Right hindlimb (tissue), 1 donor: ENCODE measurements at regions not wholly inside any gene's neighbourhood (a gene's known extent, or its start where the extent isn't known, plus 50 kb on each side); places are given as distances from the start of the nearest gene placed in this dataset.
"Not testable (repeated sequence)": the region's sequence is repeated elsewhere in the genome, so short reads cannot be mapped to it uniquely, and the experiment has no call there.

ENCODE experiments used
- DNase-seq: peaks from one replicate; pipeline ENCODE4 v3.0.0-alpha.2; 2018

- not testable (repeated sequence) for DNase-seq
Measured at GRCh38 chr1:83343767-83344166, 655.2 kb downstream of the TTLL7 start.

GRCh38 chr1:83342995-83343394, 655.9 kb downstream of the TTLL7 start:
- DNase-seq, result not testable (repeated sequence)

GRCh38 chr1:83332308-83332707, 666.6 kb downstream of the TTLL7 start:
- not testable (repeated sequence) for DNase-seq

- DNase-seq, result no peak
Measured at GRCh38 chr1:83318366-83318765, 680.6 kb downstream of the TTLL7 start.

- DNase-seq, result not testable (repeated sequence)
Measured at GRCh38 chr1:83315446-83315845, 683.5 kb downstream of the TTLL7 start.

- not testable (repeated sequence) for DNase-seq
Measured at GRCh38 chr1:83310161-83310560, 688.8 kb downstream of the TTLL7 start.

GRCh38 chr1:83309035-83309434, 689.9 kb downstream of the TTLL7 start:
- DNase-seq, result not testable (repeated sequence)

- not testable (repeated sequence) for DNase-seq
Measured at GRCh38 chr1:83306811-83307210, 692.1 kb downstream of the TTLL7 start.

- DNase-seq, result not testable (repeated sequence)
Measured at GRCh38 chr1:83295594-83295993, 703.3 kb downstream of the TTLL7 start.

GRCh38 chr1:83287391-83287790, 711.5 kb downstream of the TTLL7 start:
- DNase-seq, result not testable (repeated sequence)

- not testable (repeated sequence) for DNase-seq
Measured at GRCh38 chr1:83274656-83275055, 724.3 kb downstream of the TTLL7 start.

GRCh38 chr1:83272484-83272883, 726.4 kb downstream of the TTLL7 start:
- not testable (repeated sequence) for DNase-seq

- DNase-seq, result not testable (repeated sequence)
Measured at GRCh38 chr1:83271834-83272233, 727.1 kb downstream of the TTLL7 start.

- not testable (repeated sequence) for DNase-seq
Measured at GRCh38 chr1:83270801-83271200, 728.1 kb downstream of the TTLL7 start.

GRCh38 chr1:83263808-83264207, 735.1 kb downstream of the TTLL7 start:
- DNase-seq, result not testable (repeated sequence)

GRCh38 chr1:83251687-83252086, 747.2 kb downstream of the TTLL7 start:
- DNase-seq, result not testable (repeated sequence)

GRCh38 chr1:83246780-83247179, 752.2 kb downstream of the TTLL7 start:
- DNase-seq, result peak; percentile 19

- DNase-seq, result not testable (repeated sequence)
Measured at GRCh38 chr1:83244832-83245231, 754.1 kb downstream of the TTLL7 start.

- not testable (repeated sequence) for DNase-seq
Measured at GRCh38 chr1:83239568-83239967, 759.4 kb downstream of the TTLL7 start.

GRCh38 chr1:83238654-83239053, 760.3 kb downstream of the TTLL7 start:
- not testable (repeated sequence) for DNase-seq

GRCh38 chr1:83219788-83220187, 779.1 kb downstream of the TTLL7 start:
- DNase-seq, result not testable (repeated sequence)

GRCh38 chr1:83218036-83218716, 780.8 kb downstream of the TTLL7 start:
- peak; percentile 12 for DNase-seq

GRCh38 chr1:83214317-83214716, 784.6 kb downstream of the TTLL7 start:
- not testable (repeated sequence) for DNase-seq

- not testable (repeated sequence) for DNase-seq
Measured at GRCh38 chr1:83213648-83214047, 785.3 kb downstream of the TTLL7 start.

GRCh38 chr1:83212033-83212432, 786.9 kb downstream of the TTLL7 start:
- DNase-seq, result not testable (repeated sequence)
